A673 (cell line): ENCODE measurements at regions not wholly inside any gene's neighbourhood (a gene's known extent, or its start where the extent isn't known, plus 50 kb on each side); places are given as distances from the start of the nearest gene placed in this dataset.
A peak's percentile ranks its signal among the peaks of the same experiment; 100 is the strongest.

Experiments
- BruUV-seq: library from RNA; stranded (reverse); fragments of 400-500 nt; replicated peaks from 2 replicates; lab custom pipeline; 2021; lab: Mats Ljungman, UMichigan
- CTCF ChIA-PET: fragments of 300-600 bp; sonication (Branson Sonifier 250); formaldehyde crosslinking; loops from one replicate; lab custom pipeline; 2022; ENCODE audit warnings: antibody characterized with exemption; lab: Charles Lee
- POLR2A ChIA-PET: fragments of 300-600 bp; sonication (Branson Sonifier 250); formaldehyde crosslinking; loops from one replicate; lab custom pipeline; 2022; ENCODE audit warnings: antibody characterized with exemption; ENCODE audit not compliant: low non-redundant PET; lab: Charles Lee
- DNase-seq: peaks from one replicate; pipeline ENCODE4 v3.0.0-alpha.2; 2015; ENCODE audit warnings: low spot score
- H3K27ac ChIP-seq: fragments of 200-600 bp; sonication (generic); 2 replicates; pipeline ENCODE4 v1.5.1; 2016; ENCODE audit warnings: mixed run types, low read depth, mild to moderate bottlenecking, mixed read lengths, antibody characterized with exemption, low read length; ENCODE audit not compliant: poor library complexity, severe bottlenecking
- H3K27me3 ChIP-seq: fragments of 200-600 bp; sonication (generic); replicated peaks from 2 replicates; pipeline ENCODE4 v1.6.1; 2017; ENCODE audit warnings: mixed run types, low read depth, mild to moderate bottlenecking, mixed read lengths, antibody characterized with exemption, low read length; ENCODE audit not compliant: insufficient read depth, poor library complexity
- H3K36me3 ChIP-seq: fragments of 200-600 bp; sonication (generic); 2 replicates; pipeline ENCODE4 v1.6.1; 2016; ENCODE audit warnings: mixed run types, mild to moderate bottlenecking, mixed read lengths, antibody characterized with exemption, low read length; ENCODE audit not compliant: insufficient read depth, poor library complexity, severe bottlenecking
- H3K4me1 ChIP-seq: fragments of 200-600 bp; sonication (generic); 2 replicates; pipeline ENCODE4 v1.6.1; 2017; ENCODE audit warnings: mixed run types, mild to moderate bottlenecking, mixed read lengths, antibody characterized with exemption, low read length; ENCODE audit not compliant: insufficient read depth, poor library complexity, severe bottlenecking
- H3K4me3 ChIP-seq: fragments of 200-600 bp; sonication (generic); 2 replicates; pipeline ENCODE4 v1.5.1; 2016; ENCODE audit warnings: low read depth, mixed run types, mild to moderate bottlenecking, mixed read lengths, low read length; ENCODE audit not compliant: poor library complexity, severe bottlenecking
- H3K9me3 ChIP-seq: fragments of 200-600 bp; sonication (generic); 2 replicates; pipeline ENCODE4 v1.6.1; 2016; ENCODE audit warnings: mixed run types, low read depth, mild to moderate bottlenecking, mixed read lengths, antibody characterized with exemption, low read length; ENCODE audit not compliant: poor library complexity, severe bottlenecking
- CTCF ChIP-seq: fragments of 300-800, 200-600 bp; sonication (generic); conservative IDR thresholded peaks from 2 replicates; pipeline ENCODE4 v1.5.1; 2017; ENCODE audit warnings: low read depth, mild to moderate bottlenecking, antibody characterized with exemption, low read length, moderate library complexity, mixed read lengths
- EZH2 ChIP-seq: fragments of 200-600 bp; sonication (generic); IDR thresholded peaks from 2 replicates; pipeline ENCODE4 v1.6.1; 2017; ENCODE audit warnings: borderline replicate concordance, low read depth, mild to moderate bottlenecking, mixed read lengths, antibody characterized with exemption, low read length; ENCODE audit not compliant: poor library complexity, severe bottlenecking
- intact Hi-C: fragments of 100-400 bp; cut with micrococcal nuclease; formaldehyde crosslinking; loops from one replicate; pipeline ENCODE4 v1.10.0; 2022; ENCODE audit not compliant: unreplicated experiment

- Histone ChIP-seq H3K4me3 (no peak overlapping the region), H3K36me3 (no peaks in the 10 kb centered on the region), H3K27me3 (peaks cover 4% of the 10 kb centered on the region), H3K9me3 (no peaks in the 10 kb centered on the region), H3K4me1 (no peaks in the 10 kb centered on the region), H3K27ac (no peak overlapping the region)
- POLR2A ChIA-PET, result no interaction called here
- intact Hi-C loops, result no loop called here
- CTCF ChIA-PET, result no interaction called here
- no TSS peak for BruUV-seq
- DNase-seq, result no peak
- TF ChIP-seq CTCF (no peak), EZH2 (no peak)
Observed at GRCh38 chr1:143727263-143727662, 244.5 kb downstream of the FAM72C start.

- Histone ChIP-seq H3K27ac (no peak overlapping the region), H3K9me3 (no peaks in the 10 kb centered on the region), H3K27me3 (peaks cover 42% of the 10 kb centered on the region), H3K36me3 (no peaks in the 10 kb centered on the region), H3K4me3 (no peak overlapping the region), H3K4me1 (no peaks in the 10 kb centered on the region)
- POLR2A ChIA-PET, result no interaction called here
- DNase-seq, result no peak
- intact Hi-C loops, result no loop called here
- CTCF ChIA-PET, result no interaction called here
- TF ChIP-seq EZH2, result no peak
- no peak for TF ChIP-seq CTCF
- no TSS peak for BruUV-seq
Observed at GRCh38 chr1:143721024-143721373, 250.8 kb downstream of the FAM72C start.

- ChIA-PET POLR2A (no interaction called here), CTCF (no interaction called here)
- H3K27ac ChIP-seq, result no peak overlapping the region
- H3K36me3 ChIP-seq, result no peaks in the 10 kb centered on the region
- peaks cover 42% of the 10 kb centered on the region for H3K27me3 ChIP-seq
- intact Hi-C loops, result no loop called here
- DNase-seq, result peak; percentile 59
- H3K4me3 ChIP-seq, result no peak overlapping the region
- BruUV-seq, result no TSS peak
- TF ChIP-seq EZH2 (no peak), CTCF (no peak)
- H3K4me1 ChIP-seq, result no peaks in the 10 kb centered on the region
- no peaks in the 10 kb centered on the region for H3K9me3 ChIP-seq
Observed at GRCh38 chr1:143720087-143721023, 251.4 kb downstream of the FAM72C start.
